IMR-90 (cell line): ENCODE measurements at regions not wholly inside any gene's neighbourhood (a gene's known extent, or its start where the extent isn't known, plus 50 kb on each side); places are given as distances from the start of the nearest gene placed in this dataset.

Experiments used
- ATAC-seq: fragments of 200-7000 bp; cut with Tn5 transposase; 2 replicates; pipeline ENCODE4 v1.9.1; 2020; ENCODE audit warnings: low read depth, mild to moderate bottlenecking, moderate library complexity
- BruUV-seq: library from RNA; stranded (reverse); fragments of 400-500 nt; replicated peaks from 2 replicates; lab custom pipeline; 2021; lab: Mats Ljungman, UMichigan
- CTCF ChIA-PET: fragments of 300-600 bp; formaldehyde crosslinking; extraction: SDS; loops from one replicate; lab custom pipeline; 2021; ENCODE audit warnings: antibody characterized with exemption; lab: Yijun Ruan, JAX
- POLR2A ChIA-PET: fragments of 300-600 bp; sonication (Branson Sonifier 250); formaldehyde crosslinking; loops from one replicate; lab custom pipeline; 2022; ENCODE audit warnings: antibody characterized with exemption; ENCODE audit not compliant: unreplicated experiment; lab: Charles Lee
- DNase-seq: peaks from one replicate; pipeline ENCODE4 v3.0.0; 2013
- H2AFZ ChIP-seq: replicated peaks from 2 replicates; pipeline ENCODE3; 2013; ENCODE audit warnings: low read length, mild to moderate bottlenecking; ENCODE audit not compliant: poor library complexity
- H2AK5ac ChIP-seq: 2 replicates; pipeline ENCODE4 v1.6.1; 2013; ENCODE audit warnings: low read depth, low read length, inconsistent platforms
- H2AK9ac ChIP-seq: replicated peaks from 2 replicates; pipeline ENCODE3; 2013; ENCODE audit warnings: mild to moderate bottlenecking, low read depth, low read length, moderate library complexity; ENCODE audit not compliant: poor library complexity
- H2BK120ac ChIP-seq: 2 replicates; pipeline ENCODE4 v1.6.1; 2013; ENCODE audit warnings: low read depth, low read length, inconsistent platforms
- H2BK15ac ChIP-seq: 3 replicates; pipeline ENCODE4 v1.6.1; 2013; ENCODE audit warnings: low read depth, low read length, inconsistent platforms
- H2BK20ac ChIP-seq: 2 replicates; pipeline ENCODE4 v1.6.1; 2013; ENCODE audit warnings: low read depth, mild to moderate bottlenecking, inconsistent platforms, low read length, moderate library complexity
- H2BK5ac ChIP-seq: 2 replicates; pipeline ENCODE4 v1.6.1; 2013; ENCODE audit warnings: mild to moderate bottlenecking, low read depth, low read length, inconsistent platforms; ENCODE audit not compliant: poor library complexity, severe bottlenecking
- H3K14ac ChIP-seq: replicated peaks from 2 replicates; pipeline ENCODE4 v1.6.1; 2013; ENCODE audit warnings: low read depth, low read length, inconsistent platforms
- H3K18ac ChIP-seq: 2 replicates; pipeline ENCODE4 v1.6.1; 2013; ENCODE audit warnings: low read depth, low read length, control low read depth
- H3K23ac ChIP-seq: 2 replicates; pipeline ENCODE4 v1.6.1; 2013; ENCODE audit warnings: low read depth, low read length, inconsistent platforms
- H3K27ac ChIP-seq: 2 replicates; pipeline ENCODE4 v1.5.1; 2013; ENCODE audit warnings: mild to moderate bottlenecking, control low read depth, low read length; ENCODE audit not compliant: insufficient read depth
- H3K27me3 ChIP-seq: 2 replicates; pipeline ENCODE4 v1.6.1; 2013; ENCODE audit warnings: low read length; ENCODE audit not compliant: control insufficient read depth, insufficient read depth
- H3K36me3 ChIP-seq: 2 replicates; pipeline ENCODE4 v1.6.1; 2013; ENCODE audit warnings: low read length, mixed read lengths; ENCODE audit not compliant: control insufficient read depth, insufficient read depth
- H3K4ac ChIP-seq: 2 replicates; pipeline ENCODE4 v1.6.1; 2013; ENCODE audit warnings: low read depth, low read length, inconsistent platforms
- H3K4me1 ChIP-seq: 2 replicates; pipeline ENCODE4 v1.6.1; 2013; ENCODE audit warnings: low read length, mixed read lengths; ENCODE audit not compliant: control insufficient read depth, insufficient read depth
- H3K4me2 ChIP-seq: 2 replicates; pipeline ENCODE4 v1.6.1; 2013; ENCODE audit warnings: low read depth, mild to moderate bottlenecking, control low read depth, low read length, moderate library complexity
- H3K4me3 ChIP-seq: 2 replicates; pipeline ENCODE4 v1.5.1; 2013; ENCODE audit warnings: low read depth, mild to moderate bottlenecking, control low read depth, low read length, moderate library complexity; ENCODE audit not compliant: insufficient read depth
- H3K56ac ChIP-seq: 2 replicates; pipeline ENCODE4 v1.6.1; 2013; ENCODE audit warnings: low read length, inconsistent platforms; ENCODE audit not compliant: insufficient read depth; ENCODE audit errors: extremely low read depth
- H3K79me1 ChIP-seq, 2 experiments: 2 replicates each; pipeline ENCODE4 v1.6.1; 2013; ENCODE audit warnings: low read length in 2 of 2, inconsistent platforms in 1 of 2, low read depth in 1 of 2
- H3K9ac ChIP-seq: 2 replicates; pipeline ENCODE4 v1.6.1; 2013; ENCODE audit warnings: low read depth, low read length, control low read depth
- H3K9me1 ChIP-seq: 2 replicates; pipeline ENCODE4 v1.6.1; 2013; ENCODE audit warnings: low read length, inconsistent platforms; ENCODE audit not compliant: insufficient read depth
- H3K9me3 ChIP-seq: 2 replicates; pipeline ENCODE4 v1.6.1; 2013; ENCODE audit warnings: low read length; ENCODE audit not compliant: control insufficient read depth, insufficient read depth
- H4K20me1 ChIP-seq: 2 replicates; pipeline ENCODE4 v1.6.1; 2013; ENCODE audit warnings: low read length, inconsistent platforms; ENCODE audit not compliant: insufficient read depth
- H4K5ac ChIP-seq: 2 replicates; pipeline ENCODE4 v1.6.1; 2013; ENCODE audit warnings: mild to moderate bottlenecking, low read depth, low read length, control low read depth
- H4K8ac ChIP-seq, 2 experiments: 2 replicates each; pipeline ENCODE4 v1.6.1; 2013; ENCODE audit warnings: low read depth in 2 of 2, low read length in 2 of 2, control low read depth in 1 of 2, inconsistent platforms in 1 of 2
- H4K91ac ChIP-seq: 2 replicates; pipeline ENCODE4 v1.6.1; 2013; ENCODE audit warnings: low read depth, low read length, inconsistent platforms; ENCODE audit not compliant: insufficient read depth
- MAFK ChIP-seq: IDR thresholded peaks from 2 replicates; pipeline ENCODE4 v1.6.1; 2012; ENCODE audit warnings: low read depth, low read length, improper control_type of control experiment
- MAZ ChIP-seq: IDR thresholded peaks from 2 replicates; pipeline ENCODE4 v1.6.1; 2012; ENCODE audit warnings: low read depth, mild to moderate bottlenecking, low read length, improper control_type of control experiment, moderate library complexity, borderline replicate concordance
- RFX5 ChIP-seq: IDR thresholded peaks from 2 replicates; pipeline ENCODE4 v1.8.0; 2012; ENCODE audit warnings: low read depth, mild to moderate bottlenecking, low read length, moderate library complexity
- WGBS, 2 experiments: methylation state at CpG; one replicate each; pipeline versions ENCODE4 v1.1.5 to v1.1.7; 2013; ENCODE audit warnings: missing lambda C conversion rate in 2 of 2; ENCODE audit not compliant: insufficient read length in 1 of 2; ENCODE audit errors: extremely low coverage in 2 of 2; 5-methylcytosine and 5-hydroxymethylcytosine counted together
- dilution Hi-C: fragments of 300-500 bp; cut with HindIII; formaldehyde crosslinking; loops from one replicate; pipeline ENCODE4 v1.14.3; 2018; ENCODE audit warnings: low sequenced_read_pairs; ENCODE audit not compliant: unreplicated experiment
- in situ Hi-C: fragments of 300-500 bp; cut with MboI; formaldehyde crosslinking; loops from 3 replicates; pipeline ENCODE4 v1.14.3; 2019; ENCODE audit warnings: low sequenced_read_pairs, inconsistent platforms, mixed read lengths
- intact Hi-C: fragments of 100-400 bp; cut with micrococcal nuclease; formaldehyde crosslinking; loops from 2 replicates; pipeline ENCODE4 v1.10.0; 2022
- TF ChIP-seq, protein P1 (sequence below): fragments of 150-350 bp; IDR thresholded peaks from 2 replicates; pipeline ENCODE4 v1.6.1; 2016; ENCODE audit warnings: low read depth, mild to moderate bottlenecking, low read length, moderate library complexity, borderline replicate concordance

DNA sequence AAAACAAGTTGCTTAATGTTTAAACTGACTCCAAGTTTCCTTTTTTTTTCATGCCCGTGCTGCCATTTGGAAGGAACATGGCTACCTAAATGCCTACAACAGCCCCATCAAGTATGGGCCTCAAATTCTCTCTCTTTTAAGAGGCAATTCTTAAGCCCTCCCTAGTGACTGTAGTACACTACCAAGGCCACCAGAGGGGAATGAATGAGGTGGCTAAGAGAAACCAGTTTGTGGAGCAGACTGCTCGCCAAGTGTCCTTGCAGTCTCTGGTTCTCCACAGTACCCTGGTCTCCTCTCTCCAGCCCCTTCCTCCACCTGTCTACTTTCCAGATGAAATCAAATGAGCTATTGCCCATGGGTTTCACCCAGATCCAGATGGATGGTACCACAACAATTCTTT lies 1809.6 kb downstream of the BRINP3 start:
- BruUV-seq = no TSS peak
- H3K36me3 ChIP-seq = no peaks in the 10 kb centered on the region
- no peak overlapping the region for H2BK5ac ChIP-seq
- H3K23ac ChIP-seq = no peak overlapping the region
- no peak overlapping the region for H2BK120ac ChIP-seq
- H2AFZ ChIP-seq = no peak overlapping the region
- H3K9me1 ChIP-seq = no peaks in the 10 kb centered on the region
- DNase-seq (no peak), ATAC-seq (no peak)
- no peak overlapping the region for H3K18ac ChIP-seq
- no peaks in the 10 kb centered on the region for H3K27me3 ChIP-seq
- H3K14ac ChIP-seq = no peak overlapping the region
- WGBS, 2 experiments = no CpG with 5 or more reads among the region's 2 CpGs
- in situ Hi-C loops = no loop called here
- no peak overlapping the region for H2AK5ac ChIP-seq
- H4K8ac ChIP-seq = no peak overlapping the region
- H2AK9ac ChIP-seq = no peak overlapping the region
- no peaks in the 10 kb centered on the region for H3K4me1 ChIP-seq
- no peaks in the 10 kb centered on the region for H4K20me1 ChIP-seq
- H4K5ac ChIP-seq = no peak overlapping the region
- no peak overlapping the region for H3K27ac ChIP-seq
- no peak overlapping the region for H3K4ac ChIP-seq
- intact Hi-C loops = no loop called here
- ChIA-PET CTCF (interaction anchor here (0.6 to 0.7 kb wide), 2 partner anchors 87 to 123 kb away, joined by 3 to 7 read pairs; no protein-coding TSS in a partner anchor), POLR2A (no interaction called here)
- no peak overlapping the region for H3K4me2 ChIP-seq
- no peak overlapping the region for H3K9ac ChIP-seq
- no peaks in the 10 kb centered on the region for H3K9me3 ChIP-seq
- H2BK20ac ChIP-seq = no peak overlapping the region
- no peak overlapping the region for H3K4me3 ChIP-seq
- no peaks in the 10 kb centered on the region for H3K79me1 ChIP-seq
- no peak overlapping the region for H2BK15ac ChIP-seq
- TF ChIP-seq, protein P1, sequence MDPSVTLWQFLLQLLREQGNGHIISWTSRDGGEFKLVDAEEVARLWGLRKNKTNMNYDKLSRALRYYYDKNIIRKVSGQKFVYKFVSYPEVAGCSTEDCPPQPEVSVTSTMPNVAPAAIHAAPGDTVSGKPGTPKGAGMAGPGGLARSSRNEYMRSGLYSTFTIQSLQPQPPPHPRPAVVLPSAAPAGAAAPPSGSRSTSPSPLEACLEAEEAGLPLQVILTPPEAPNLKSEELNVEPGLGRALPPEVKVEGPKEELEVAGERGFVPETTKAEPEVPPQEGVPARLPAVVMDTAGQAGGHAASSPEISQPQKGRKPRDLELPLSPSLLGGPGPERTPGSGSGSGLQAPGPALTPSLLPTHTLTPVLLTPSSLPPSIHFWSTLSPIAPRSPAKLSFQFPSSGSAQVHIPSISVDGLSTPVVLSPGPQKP = no peak
- TF ChIP-seq RFX5 (no peak), MAFK (no peak), MAZ (no peak)
- no peak overlapping the region for H3K56ac ChIP-seq
- dilution Hi-C loops = no loop called here
- H4K91ac ChIP-seq = no peak overlapping the region
